Heart left ventricle (tissue), 13 donors: ENCODE measurements at regions not wholly inside any gene's neighbourhood (a gene's known extent, or its start where the extent isn't known, plus 50 kb on each side); places are given as distances from the start of the nearest gene placed in this dataset.

Experiments used
- POLR2A ChIP-seq, 2 donors: fragments of 450-650 bp; IDR thresholded peaks; one replicate each; pipeline ENCODE4 v1.6.1; 2017; ENCODE audit warnings: antibody characterized with exemption in 2 of 2, mild to moderate bottlenecking in 2 of 2, moderate library complexity in 2 of 2
- TF ChIP-seq, protein P1 (sequence below), 12 donors: fragments of 200-600 bp; sonication (generic) in 4 of 12; IDR thresholded peaks; one replicate each; pipeline versions ENCODE4 v1.5.0 to v1.8.0; 2018 to 2022; ENCODE audit warnings: antibody characterized with exemption in 12 of 12, mild to moderate bottlenecking in 5 of 12
- donor health status: ischemic (EF 13 %, LVEDD 7.1; RV severe dilation, severe dysfunction).
- donor health status: DM: no; HTN: yes; CAD: no.
- donor health status: DM: no; HTN: no; CAD: no.
- donor health status: ischemic (EF 25% LVEDD 6.9; RV normal size, moderate dysfunction).
- donor health status: ischemic (EF 25% LVEDD 5.7; RV mildly dilated, moderate dysfunction).
- donor health status: ischemic (EF 35%, LVEDD 5.7; RV mildly dilated, moderate dysfunction).
- donor health status: nonischemic (EF 11% LVEDD 7.7; RV severe dilation, severe dysfunction).
- donor health status: DM: yes; HTN: yes; CAD: no.
- donor health status: PGD.
- donor health status: ischemic (EF 29% LVEDD 5.4; RV normal size, mild dysfunction).
- donor health status: nonischemic (EF 23%, LVEDD 6.1; RV moderate dilation, normal function).

- TF ChIP-seq, protein P1, sequence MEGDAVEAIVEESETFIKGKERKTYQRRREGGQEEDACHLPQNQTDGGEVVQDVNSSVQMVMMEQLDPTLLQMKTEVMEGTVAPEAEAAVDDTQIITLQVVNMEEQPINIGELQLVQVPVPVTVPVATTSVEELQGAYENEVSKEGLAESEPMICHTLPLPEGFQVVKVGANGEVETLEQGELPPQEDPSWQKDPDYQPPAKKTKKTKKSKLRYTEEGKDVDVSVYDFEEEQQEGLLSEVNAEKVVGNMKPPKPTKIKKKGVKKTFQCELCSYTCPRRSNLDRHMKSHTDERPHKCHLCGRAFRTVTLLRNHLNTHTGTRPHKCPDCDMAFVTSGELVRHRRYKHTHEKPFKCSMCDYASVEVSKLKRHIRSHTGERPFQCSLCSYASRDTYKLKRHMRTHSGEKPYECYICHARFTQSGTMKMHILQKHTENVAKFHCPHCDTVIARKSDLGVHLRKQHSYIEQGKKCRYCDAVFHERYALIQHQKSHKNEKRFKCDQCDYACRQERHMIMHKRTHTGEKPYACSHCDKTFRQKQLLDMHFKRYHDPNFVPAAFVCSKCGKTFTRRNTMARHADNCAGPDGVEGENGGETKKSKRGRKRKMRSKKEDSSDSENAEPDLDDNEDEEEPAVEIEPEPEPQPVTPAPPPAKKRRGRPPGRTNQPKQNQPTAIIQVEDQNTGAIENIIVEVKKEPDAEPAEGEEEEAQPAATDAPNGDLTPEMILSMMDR (IDR thresholded peaks at IDR 0.05), result no peak
- no peak for TF ChIP-seq POLR2A (IDR thresholded peaks at IDR 0.05)
Measured at GRCh38 chr9:82090046-82090445, 101.5 kb downstream of the SPATA31D1 start.
